ENCODE measurements at regions not wholly inside any gene's neighbourhood (a gene's known extent, or its start where the extent isn't known, plus 50 kb on each side); places are given as distances from the start of the nearest gene placed in this dataset.

DNA sequence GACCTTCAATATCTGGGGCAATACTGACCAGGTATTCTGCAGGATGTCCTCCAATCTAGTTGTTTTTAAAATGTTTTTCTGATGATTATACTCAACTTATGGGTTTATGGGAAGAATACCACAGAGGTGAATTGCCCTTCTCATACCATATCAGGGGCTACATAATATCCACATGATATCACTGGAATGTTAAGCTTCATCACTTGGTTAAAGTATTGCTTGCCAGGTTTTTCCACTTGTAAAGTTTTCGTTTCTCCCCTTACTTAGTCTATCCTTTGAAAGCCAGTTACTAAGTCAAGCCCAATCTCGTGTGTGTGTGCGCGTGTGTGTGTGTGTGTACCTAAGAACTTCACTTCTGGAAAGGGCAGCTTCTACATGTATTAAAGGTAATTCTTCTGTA is 980.9 kb upstream of the FBXO33 start:
- no peaks in the 10 kb centered on the region for H3K36me3 ChIP-seq (ENCODE audit: low read length)
- TF ChIP-seq, protein P1, sequence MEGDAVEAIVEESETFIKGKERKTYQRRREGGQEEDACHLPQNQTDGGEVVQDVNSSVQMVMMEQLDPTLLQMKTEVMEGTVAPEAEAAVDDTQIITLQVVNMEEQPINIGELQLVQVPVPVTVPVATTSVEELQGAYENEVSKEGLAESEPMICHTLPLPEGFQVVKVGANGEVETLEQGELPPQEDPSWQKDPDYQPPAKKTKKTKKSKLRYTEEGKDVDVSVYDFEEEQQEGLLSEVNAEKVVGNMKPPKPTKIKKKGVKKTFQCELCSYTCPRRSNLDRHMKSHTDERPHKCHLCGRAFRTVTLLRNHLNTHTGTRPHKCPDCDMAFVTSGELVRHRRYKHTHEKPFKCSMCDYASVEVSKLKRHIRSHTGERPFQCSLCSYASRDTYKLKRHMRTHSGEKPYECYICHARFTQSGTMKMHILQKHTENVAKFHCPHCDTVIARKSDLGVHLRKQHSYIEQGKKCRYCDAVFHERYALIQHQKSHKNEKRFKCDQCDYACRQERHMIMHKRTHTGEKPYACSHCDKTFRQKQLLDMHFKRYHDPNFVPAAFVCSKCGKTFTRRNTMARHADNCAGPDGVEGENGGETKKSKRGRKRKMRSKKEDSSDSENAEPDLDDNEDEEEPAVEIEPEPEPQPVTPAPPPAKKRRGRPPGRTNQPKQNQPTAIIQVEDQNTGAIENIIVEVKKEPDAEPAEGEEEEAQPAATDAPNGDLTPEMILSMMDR (IDR thresholded peaks at IDR 0.05; ENCODE audit: insufficient read depth, low read length, poor library complexity, severe bottlenecking): no peak
- no peak for TF ChIP-seq EZH2phosphoT487 (conservative IDR thresholded peaks at IDR 0.05; ENCODE audit: low read length)
- no peaks in the 10 kb centered on the region for H3F3A ChIP-seq (ENCODE audit: insufficient read depth)
- no peak overlapping the region for H3K9ac ChIP-seq (ENCODE audit: low read length)
- H3K27ac ChIP-seq (ENCODE audit: low read depth, low read length): no peak overlapping the region
- no peaks in the 10 kb centered on the region for H3K79me2 ChIP-seq (ENCODE audit: insufficient read depth, low read length)
- H3K9me2 ChIP-seq (replicated peaks; ENCODE audit: insufficient read depth, low read length): no peaks in the 10 kb centered on the region
- H4K20me1 ChIP-seq (ENCODE audit: low read depth, low read length): no peaks in the 10 kb centered on the region
- peaks cover 21% of the 10 kb centered on the region; the same call in 1 of the 2 replicates for H3K9me3 ChIP-seq (ENCODE audit: insufficient read depth, low read length)
- no peak overlapping the region for H3K4me2 ChIP-seq (ENCODE audit: low read depth, low read length, poor library complexity, severe bottlenecking)
- no peaks in the 10 kb centered on the region for H3K27me3 ChIP-seq (ENCODE audit: low read length)
- H3K4me3 ChIP-seq (ENCODE audit: insufficient read depth, low read length, poor library complexity, severe bottlenecking): no peak overlapping the region
- no peak overlapping the region for H2AFZ ChIP-seq (ENCODE audit: low read depth, low read length, severe bottlenecking)

DNA sequence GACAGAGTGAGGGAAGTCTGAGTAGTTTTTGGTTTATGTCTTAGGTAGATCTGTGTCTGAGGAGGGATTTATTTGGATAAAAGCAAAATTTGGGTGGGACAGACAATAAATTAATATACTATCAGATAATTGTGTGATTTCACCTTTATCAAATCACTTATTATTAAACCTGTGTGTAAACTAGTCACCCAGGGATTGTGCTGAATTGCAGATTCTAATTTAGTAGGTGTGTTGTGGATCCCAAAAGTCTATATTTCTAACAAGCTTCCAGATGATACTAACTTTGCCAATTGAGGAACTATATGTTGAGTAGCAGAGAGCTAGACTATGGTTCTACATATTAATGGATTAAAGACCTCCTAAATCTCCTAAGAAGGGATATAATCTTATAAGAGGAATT is 978.5 kb upstream of the FBXO33 start:
- no peak overlapping the region for H3K9ac ChIP-seq (ENCODE audit: low read length)
- H3K4me3 ChIP-seq (ENCODE audit: insufficient read depth, low read length, poor library complexity, severe bottlenecking): no peak overlapping the region
- no peaks in the 10 kb centered on the region for H4K20me1 ChIP-seq (ENCODE audit: low read depth, low read length)
- TF ChIP-seq, protein P1 (IDR thresholded peaks at IDR 0.05; ENCODE audit: insufficient read depth, low read length, poor library complexity, severe bottlenecking): no peak
- no peak for TF ChIP-seq EZH2phosphoT487 (conservative IDR thresholded peaks at IDR 0.05; ENCODE audit: low read length)
- H3K4me2 ChIP-seq (ENCODE audit: low read depth, low read length, poor library complexity, severe bottlenecking): no peak overlapping the region
- H3F3A ChIP-seq (ENCODE audit: insufficient read depth): no peaks in the 10 kb centered on the region
- H3K9me3 ChIP-seq (ENCODE audit: insufficient read depth, low read length): peaks cover 44% of the 10 kb centered on the region; the same call in 1 of the 2 replicates
- H3K9me2 ChIP-seq (replicated peaks; ENCODE audit: insufficient read depth, low read length): no peaks in the 10 kb centered on the region
- H2AFZ ChIP-seq (ENCODE audit: low read depth, low read length, severe bottlenecking): peak overlapping the region; percentile 61
- H3K36me3 ChIP-seq (ENCODE audit: low read length): no peaks in the 10 kb centered on the region
- no peak overlapping the region for H3K27ac ChIP-seq (ENCODE audit: low read depth, low read length)
- H3K27me3 ChIP-seq (ENCODE audit: low read length): no peaks in the 10 kb centered on the region
- no peaks in the 10 kb centered on the region for H3K79me2 ChIP-seq (ENCODE audit: insufficient read depth, low read length)

DNA sequence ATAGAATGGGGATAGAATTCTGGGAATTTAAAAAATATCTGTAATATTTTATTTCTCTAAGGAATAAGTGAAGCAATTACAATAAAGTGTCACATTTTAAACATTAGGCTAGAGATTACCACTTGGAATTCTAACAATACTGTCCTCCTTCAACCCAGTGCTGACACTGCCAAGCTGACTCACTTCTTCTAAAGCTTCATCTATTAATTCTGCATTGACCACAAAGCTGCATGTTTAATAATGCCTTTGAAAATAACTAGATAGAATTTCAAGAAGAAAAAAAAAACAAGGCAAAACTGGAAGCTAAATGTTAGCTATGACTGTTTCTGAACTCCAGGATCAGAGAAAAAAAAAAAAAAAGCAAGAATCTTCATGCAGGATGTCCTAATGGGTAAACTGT is 970.7 kb upstream of the FBXO33 start:
- H3K9me3 ChIP-seq (ENCODE audit: insufficient read depth, low read length): peaks cover 26% of the 10 kb centered on the region; the same call in 1 of the 2 replicates
- H3K79me2 ChIP-seq (ENCODE audit: insufficient read depth, low read length): no peaks in the 10 kb centered on the region
- H3K4me3 ChIP-seq (ENCODE audit: insufficient read depth, low read length, poor library complexity, severe bottlenecking): no peak overlapping the region

More for the DNA sequence above, 970.7 kb upstream of the FBXO33 start:
- Histone ChIP-seq H2AFZ (ENCODE audit: low read depth, low read length, severe bottlenecking) (no peak overlapping the region), H3F3A (ENCODE audit: insufficient read depth) (no peaks in the 10 kb centered on the region), H3K27ac (ENCODE audit: low read depth, low read length) (no peak overlapping the region), H3K27me3 (ENCODE audit: low read length) (no peaks in the 10 kb centered on the region), H3K36me3 (ENCODE audit: low read length) (no peaks in the 10 kb centered on the region), H3K4me2 (ENCODE audit: low read depth, low read length, poor library complexity, severe bottlenecking) (no peak overlapping the region), H3K9me2 (replicated peaks; ENCODE audit: insufficient read depth, low read length) (no peaks in the 10 kb centered on the region), H4K20me1 (ENCODE audit: low read depth, low read length) (no peaks in the 10 kb centered on the region), H3K9ac (ENCODE audit: low read length) (no peak overlapping the region)
- no peak for TF ChIP-seq EZH2phosphoT487 (conservative IDR thresholded peaks at IDR 0.05; ENCODE audit: low read length)
- TF ChIP-seq, protein P1 (IDR thresholded peaks at IDR 0.05; ENCODE audit: insufficient read depth, low read length, poor library complexity, severe bottlenecking): no peak
